GM21528 (cell line): ENCODE measurements at regions not wholly inside any gene's neighbourhood (a gene's known extent, or its start where the extent isn't known, plus 50 kb on each side); places are given as distances from the start of the nearest gene placed in this dataset.

Source experiments
- ATAC-seq: cut with Tn5 transposase; IDR thresholded peaks from one replicate; pipeline ENCODE4 v1.9.1; 2021; ENCODE audit warnings: mild to moderate bottlenecking, moderate library complexity; ENCODE audit not compliant: unreplicated experiment, low FRiP score

DNA sequence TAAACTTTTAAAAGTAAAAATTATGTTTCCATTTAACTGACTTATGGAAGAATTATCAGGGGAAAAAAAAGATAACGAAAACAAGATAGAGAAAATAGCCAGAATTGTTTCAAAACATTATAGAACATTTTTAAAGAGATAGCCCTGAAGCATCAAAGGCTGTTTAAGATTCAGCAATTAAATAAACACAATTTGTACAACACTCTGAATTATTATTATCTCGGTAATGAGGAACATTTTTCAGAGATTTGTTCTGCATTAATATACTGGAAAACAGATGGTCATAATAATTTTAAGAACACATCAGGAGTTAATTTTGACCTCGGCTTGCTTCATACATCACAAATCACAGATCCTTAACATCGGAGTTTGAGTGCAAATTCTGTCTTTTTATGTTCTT, 643.8 kb downstream of the SORCS1 start:
- ATAC-seq, result no peak

DNA sequence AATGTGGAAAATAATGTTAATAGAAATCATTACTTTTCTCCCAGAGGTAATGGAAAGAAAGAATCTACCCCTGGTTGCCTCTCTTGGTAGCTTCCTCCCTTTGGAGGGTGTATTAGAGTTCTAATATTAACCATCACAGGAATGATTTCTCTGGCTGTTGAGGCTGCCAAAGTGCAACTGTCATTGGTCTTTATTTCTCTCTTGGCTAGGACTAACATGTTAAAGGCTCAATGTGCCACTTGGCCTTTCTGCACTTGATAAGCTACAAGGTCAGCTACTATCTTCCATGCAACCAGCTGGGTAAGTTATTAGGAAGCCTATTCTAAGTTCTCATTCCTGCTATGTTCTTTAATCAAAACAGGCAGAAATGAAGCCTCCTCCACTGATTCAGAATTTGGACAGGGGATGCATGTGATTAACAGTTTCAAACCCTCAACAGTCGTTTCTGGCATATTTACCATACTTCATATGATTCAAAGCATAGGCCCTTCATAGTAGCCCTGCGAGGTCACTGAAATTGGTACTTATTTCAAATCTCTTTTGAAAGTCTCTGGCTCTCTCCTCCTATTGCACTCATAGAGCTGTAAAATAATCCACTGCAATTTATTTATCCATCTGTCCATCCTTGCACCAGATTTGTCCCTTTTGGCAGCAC, 645.0 kb downstream of the SORCS1 start:
- ATAC-seq, result no peak

DNA sequence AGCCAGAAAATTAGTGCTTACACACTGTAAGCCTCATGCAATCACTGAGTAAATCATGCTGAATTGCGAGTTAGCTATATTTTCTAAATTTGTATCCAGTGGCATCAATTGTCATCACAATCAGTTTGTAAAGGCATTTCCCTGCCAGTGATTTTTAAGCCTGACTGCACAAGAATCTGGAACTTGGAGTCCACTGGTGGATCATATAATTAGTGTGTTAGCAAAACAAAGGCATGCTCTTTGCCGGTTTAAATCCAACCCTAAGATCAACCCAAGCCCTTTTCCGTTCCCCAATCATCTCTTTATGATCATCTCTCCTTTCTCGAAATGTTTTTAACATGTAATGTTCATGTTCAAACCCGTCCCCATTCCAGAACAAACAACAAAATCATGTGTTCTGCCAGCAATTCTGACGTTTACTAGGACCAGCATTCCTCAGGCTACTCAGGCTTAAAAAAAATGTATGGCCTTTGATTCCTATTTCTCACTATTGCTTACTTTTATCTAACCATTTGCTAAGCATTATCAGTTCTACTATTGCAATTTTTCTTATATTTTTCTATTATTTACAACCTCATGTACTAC, 649.2 kb downstream of the SORCS1 start:
- ATAC-seq, result no peak

DNA sequence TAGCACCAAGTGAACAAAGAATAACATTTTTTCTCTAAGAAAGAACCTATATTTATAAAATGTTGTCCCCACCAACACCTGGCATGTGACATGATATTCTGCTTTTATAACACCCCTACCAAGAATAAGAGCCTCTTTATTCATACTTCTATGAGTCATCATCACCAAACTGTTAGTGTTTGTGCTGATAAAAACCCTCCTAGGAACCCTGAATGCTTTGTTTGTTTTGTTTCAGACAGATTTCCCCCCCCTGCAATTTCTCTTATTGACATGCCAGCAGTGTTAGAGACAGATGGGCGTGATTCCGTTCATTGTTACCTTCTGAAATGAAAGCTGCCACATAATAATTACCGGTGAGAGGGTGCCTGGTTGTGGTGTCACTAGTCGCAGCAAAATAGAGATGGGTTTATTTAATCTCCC, 651.1 kb downstream of the SORCS1 start:
- ATAC-seq, result no peak

DNA sequence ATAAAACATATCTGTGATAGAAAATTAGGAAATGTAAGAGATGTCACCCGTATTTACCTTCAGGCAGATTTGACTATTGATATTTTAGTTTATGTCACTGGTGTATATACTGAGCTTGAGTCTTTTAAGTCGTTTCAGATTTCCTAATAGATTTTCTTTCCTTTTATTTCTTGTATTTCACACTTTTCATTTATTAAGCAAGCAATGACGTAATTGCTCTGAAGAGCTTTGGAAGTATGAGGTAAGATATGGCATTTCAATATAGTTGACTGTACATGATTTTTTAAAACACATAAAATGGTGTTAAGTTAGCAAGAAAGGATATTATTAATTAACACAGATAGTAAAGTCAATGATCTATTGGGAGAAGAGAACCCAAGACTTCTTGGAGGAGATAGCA, 652.6 kb downstream of the SORCS1 start:
- no peak for ATAC-seq

DNA sequence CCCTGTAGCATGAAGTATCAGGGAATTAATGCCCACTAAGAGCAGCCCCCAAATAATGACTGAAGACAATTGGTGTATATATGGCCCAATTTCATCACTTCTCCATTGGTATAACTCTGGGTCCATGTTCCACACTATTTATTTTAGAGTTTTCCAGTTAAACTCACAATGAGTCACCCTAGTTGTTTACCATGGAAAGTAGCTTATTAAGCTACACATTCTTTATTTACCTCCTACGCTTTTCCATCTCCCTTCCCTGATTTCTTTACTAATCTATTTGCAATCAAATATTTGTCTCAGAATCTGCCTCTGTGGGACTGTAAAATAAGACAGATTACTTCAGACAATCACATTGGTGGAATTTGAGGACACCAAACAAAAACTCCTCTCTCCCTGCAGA, 655.6 kb downstream of the SORCS1 start:
- ATAC-seq, result no peak

DNA sequence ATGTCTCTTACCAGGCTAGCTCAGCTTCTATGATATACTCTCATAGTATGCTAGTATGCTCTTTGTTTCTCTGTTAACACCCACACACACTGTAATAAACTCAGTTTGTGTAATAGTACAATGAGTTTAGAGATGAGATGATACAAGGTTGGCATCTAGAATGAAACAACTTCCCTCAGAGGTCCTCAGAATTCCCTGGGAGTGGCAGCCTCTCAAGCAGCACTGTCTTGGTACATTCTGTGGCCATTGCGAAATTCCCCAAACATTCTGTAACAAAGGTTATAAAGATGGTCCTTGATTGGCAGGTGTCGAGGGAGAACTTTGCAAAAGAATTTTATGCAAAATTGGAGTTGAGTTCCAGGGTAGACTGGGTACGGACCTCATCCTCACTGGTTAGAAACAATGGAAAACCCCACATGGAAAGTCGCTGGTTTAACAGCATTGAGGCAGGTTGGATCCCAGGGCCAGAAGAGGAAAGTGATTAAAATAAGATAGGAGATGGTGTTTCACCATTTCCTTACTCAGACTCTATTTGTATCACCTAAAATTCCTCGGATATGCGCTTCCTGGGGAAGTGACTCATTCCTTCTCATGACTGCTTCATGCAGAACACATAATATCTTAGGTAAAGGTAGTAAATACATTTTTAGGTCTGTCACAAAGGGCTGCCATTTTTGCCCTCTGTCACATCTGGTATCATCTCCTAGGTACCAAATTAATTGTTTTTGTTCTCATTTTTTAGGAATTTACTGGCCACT, 657.8 kb downstream of the SORCS1 start:
- ATAC-seq, result no peak

DNA sequence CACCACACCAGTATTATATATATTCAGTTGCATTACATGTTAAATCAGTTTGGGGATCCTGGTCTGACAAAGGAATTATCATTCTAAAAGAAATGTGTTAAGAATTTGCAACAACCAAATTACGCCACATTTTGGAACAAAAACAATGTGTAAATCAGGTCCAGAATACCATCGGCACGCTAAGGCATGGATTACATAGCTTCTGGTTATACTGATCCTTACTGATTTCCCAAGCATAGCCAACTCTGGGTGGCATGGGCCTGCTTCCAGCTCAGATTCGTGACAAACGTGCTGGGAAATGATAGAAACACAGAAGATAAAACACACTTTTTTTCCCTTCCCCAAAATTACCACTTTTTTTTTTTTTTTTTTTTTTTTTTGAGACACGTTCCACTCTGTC, 660.0 kb downstream of the SORCS1 start:
- ATAC-seq, result no peak

DNA sequence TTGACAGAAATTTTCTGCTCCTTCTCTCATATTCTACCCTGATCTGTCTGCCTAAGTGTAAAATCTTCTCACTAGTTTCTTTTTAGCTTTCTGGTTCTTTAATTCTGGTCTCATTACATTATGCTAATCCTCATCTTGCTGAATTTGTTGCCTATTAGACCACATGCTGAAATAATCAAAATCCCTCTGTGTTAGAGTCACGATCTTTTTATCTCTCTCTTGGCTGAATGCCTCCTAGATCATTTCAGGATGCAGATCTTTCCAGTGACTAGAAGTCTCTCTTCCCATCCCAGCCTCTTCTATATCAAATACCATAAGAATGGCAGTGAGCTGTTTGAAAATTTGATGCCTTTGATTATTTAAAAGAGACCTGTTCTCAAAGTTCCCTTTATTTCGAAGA, 661.9 kb downstream of the SORCS1 start:
- no peak for ATAC-seq

DNA sequence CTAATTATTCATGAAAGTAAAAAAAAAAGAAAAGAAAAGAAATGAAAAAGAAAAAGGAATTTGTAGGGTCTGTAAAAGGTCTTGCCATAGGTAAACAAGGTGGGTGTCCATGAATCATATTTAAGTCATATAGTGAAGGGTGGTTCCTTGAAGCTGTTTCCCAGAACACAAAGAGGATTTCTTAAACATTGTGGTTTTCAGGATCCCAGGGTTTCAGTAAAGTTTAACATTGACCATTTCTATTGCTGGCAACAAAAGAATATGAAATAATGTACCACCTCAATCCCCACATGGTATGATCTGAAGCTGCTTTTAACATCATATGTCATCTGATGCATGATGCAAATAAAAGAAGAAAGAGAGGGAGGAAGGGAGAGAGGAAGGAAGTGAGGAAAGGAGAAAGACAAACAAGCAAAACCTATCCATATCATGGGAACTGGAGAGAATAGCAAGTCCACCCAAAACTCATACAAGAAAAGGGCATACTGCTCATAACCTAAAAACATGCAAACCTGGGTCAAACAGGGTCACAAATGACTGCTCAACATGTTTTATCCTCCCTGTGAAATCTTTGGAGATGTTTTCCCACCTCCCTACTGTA, 663.5 kb downstream of the SORCS1 start:
- ATAC-seq, result no peak

DNA sequence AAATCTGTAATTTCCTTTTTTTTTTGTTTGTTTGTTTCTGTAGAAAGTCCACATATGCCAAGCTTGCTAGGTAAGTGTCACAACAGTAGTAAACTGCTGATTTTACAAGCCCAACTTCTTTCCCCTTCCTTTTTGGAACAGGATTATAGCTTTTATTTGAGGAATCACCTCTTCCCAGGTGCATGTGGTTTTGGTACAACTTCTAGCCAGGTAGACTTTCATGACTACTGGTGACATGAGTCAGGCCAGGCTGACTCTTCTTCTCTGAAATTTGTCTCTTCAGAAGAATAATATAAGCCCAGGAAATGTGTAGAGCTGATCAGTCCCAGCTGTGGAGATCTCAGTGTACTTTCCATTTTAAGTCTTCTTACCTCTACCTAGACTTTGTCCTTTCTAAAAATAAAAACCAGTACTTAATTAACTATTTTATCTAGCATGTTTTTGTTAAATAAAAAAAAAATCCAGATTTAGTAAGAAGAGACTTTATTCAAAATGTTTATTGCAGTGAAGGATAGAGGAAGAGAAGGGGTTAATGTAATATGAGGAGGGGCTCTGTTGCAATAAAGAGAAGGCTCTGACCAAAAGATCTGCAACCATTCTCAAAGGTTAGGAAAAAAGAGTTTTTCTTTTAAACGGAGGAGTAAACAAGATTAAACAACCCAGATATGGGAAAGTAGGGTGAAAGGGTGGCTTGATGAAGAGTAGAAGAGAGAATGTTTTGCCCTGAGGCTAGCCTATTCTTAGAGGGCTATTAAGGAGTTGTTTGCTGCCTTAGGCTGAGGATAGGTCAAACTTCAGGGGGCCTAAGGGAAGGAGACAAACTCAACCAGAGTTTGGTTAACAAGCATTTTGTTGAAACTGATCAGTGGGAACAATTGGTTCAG, 664.2 kb downstream of the SORCS1 start:
- ATAC-seq, result no peak

DNA sequence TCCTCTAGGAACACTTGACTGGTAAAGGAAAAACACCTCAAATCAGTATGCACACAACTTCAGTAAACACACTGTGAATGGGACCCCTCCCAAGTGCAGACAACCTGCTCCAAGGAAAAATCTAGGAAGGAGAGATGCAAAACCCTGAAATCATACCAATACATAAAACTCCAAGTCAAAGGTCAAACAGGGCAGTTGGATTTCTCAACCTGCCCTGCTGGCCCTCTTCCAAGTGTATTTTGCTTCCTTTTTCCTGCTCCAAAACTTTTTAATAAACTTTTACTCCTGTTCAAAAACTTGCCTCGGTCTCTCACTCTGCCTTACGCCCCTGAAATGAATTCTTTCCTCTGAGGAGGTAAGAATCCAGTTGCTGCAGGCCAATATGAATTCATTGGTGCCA, 665.1 kb downstream of the SORCS1 start:
- ATAC-seq, result no peak

DNA sequence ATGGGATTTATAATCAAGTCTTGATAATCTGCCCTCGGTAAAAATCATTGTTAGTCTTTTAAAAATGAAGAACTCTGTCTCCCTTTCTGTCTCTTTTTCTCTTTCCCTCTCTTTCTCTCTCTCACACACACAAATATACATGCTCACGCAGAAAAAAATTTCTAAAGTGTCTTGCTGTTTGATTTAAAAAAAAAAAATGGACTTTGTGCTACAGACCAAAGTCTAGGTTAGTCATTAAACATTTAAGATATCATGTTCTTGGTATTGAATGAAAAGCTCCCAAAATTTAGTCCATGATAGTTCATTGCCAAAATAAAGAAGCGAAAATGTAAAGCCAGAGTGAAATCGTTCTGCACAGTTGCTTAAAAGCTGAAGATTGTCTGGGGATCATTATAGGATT, 665.8 kb downstream of the SORCS1 start:
- ATAC-seq, result no peak

DNA sequence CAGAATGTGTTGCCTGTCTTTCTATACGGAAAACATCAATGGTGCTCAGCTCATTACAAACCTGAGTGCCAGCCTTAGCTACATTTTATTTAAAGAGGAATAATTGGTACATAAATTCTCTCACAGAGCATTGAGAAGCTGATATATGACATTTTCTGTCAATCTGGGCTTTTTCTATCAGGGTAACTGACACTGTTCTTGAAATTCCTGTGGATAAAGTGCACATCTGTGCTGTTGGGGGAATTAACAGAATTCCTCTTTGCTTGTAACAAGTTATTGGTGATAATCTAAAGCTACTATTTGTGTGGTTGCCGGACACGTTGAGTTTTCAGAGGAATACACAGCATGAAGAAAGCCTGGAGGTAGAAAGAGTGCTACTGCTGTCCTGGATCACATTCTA, 668.6 kb downstream of the SORCS1 start:
- no peak for ATAC-seq

DNA sequence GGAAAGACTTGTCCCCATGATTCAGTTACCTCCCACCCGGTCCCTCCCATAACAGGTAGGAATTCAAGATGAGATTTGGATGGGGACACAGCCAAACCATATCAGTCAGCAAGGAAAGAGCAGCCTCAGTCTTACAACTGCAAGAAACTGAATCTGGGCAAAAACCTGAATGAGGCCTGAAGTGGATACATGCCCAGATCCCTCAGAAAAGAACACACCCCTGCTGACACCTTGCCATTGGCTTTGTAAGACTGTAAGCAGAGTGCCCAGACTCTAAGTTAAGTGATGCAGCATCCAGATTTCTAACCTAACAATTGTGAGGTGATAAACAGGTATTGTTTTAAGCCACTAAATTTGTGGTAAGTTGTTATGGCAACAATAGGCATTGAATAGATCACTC, 670.8 kb downstream of the SORCS1 start:
- no peak for ATAC-seq

DNA sequence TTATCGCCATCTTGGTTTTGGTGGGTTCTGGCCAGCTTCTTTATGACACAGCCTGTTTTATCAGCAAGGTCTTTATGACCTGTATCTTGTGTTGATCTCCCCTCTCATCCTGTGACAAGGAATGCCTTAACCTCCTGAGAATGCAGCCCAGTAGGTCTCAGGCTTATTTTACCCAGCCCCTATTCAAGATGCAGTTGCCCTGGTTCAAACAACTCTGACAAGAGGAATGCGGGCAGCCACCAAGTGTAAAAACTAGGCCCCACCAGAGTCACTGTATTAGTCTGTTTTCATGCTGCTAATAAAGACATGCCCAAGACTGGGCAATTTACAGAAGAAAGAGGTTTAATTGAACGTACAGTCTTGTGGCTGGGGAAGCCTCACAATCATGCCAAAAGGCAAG, 671.3 kb downstream of the SORCS1 start:
- no peak for ATAC-seq

DNA sequence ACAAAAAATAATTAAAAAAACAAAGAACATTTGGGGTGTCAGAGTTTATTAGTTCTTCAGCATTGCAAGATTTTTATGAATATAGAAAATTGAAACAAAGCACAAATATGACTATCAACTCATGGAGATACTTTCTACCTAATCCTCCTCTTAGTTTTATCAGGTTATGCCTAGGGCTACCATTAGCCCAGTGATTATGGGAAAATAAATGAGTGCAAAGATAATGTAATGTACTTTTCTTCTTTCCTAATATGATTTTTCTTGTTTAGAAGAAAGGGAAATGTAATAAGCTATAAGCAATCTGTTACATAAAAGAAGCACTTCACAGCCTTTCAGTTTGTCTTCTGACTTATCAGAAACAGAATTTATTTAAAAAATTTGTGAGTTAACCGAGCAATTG, 676.8 kb downstream of the SORCS1 start:
- no peak for ATAC-seq

DNA sequence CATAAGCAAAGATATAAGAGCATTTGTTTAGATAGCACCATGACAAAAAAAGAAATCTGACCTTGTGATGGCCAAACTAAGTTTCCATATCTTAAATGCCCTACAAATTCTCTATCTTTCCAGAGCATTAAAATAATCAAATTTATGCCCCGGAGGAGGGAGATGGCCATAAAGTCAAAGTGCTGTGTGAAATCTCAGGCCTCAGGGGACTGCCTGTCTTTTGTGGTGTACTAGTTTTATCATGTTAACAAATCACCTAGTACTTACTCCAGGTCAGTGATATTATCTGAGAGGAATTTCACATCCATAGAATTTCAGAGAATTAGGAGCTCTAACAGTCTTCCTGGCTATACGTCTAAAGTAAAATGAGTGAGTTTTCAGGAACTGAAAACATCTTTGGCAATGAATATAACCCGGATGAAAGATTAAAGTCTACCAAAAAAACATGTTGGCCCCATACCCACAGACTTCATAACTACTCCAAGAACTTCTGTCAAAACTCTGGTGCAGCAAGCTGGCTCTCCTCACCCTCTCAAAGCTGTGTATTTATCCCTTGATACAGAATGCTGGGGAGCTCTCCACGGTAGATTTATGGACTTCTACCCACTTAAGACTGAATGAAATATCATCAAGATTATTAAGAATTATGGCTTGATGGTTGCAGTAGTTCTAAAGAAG, 682.8 kb downstream of the SORCS1 start:
- ATAC-seq, result no peak

DNA sequence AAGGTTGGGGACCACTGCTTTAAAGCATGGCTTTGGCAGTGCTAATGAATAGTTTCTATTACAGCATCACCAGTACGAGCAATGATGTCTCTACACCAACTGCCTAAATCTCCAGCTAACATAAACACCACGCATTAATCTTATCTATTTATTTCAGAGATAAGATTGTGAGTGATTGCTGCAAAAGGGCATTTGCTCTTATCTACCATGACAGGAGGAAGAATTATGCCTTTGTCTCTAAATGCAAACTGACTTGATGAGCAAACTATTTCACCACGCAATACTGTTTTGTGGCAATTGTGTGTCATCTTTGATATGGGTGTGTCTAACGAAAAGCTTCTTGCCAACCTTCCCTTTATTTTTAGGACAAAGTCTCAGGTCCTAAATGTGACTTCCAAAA, 684.9 kb downstream of the SORCS1 start:
- ATAC-seq, result no peak

DNA sequence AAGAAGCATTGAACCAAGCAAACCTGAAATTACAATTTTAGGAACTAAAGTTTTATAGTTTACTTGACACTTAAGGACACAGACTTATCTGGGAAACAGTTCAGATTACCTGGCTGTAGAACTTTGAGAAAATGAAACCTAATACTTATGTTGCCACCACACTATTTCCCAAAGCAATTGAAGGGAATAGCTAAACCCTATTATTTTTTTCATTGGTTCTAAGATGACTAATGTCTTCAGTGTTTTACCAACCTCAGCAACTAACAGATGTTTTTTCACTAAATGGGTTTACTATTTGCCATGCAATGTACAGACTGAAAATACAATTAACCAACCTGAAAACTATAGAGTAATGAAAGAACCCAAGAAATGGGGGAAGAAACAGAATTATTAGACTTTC, 689.6 kb downstream of the SORCS1 start:
- ATAC-seq, result no peak
